ENCODE measurements at regions not wholly inside any gene's neighbourhood (a gene's known extent, or its start where the extent isn't known, plus 50 kb on each side); places are given as distances from the start of the nearest gene placed in this dataset.

DNA sequence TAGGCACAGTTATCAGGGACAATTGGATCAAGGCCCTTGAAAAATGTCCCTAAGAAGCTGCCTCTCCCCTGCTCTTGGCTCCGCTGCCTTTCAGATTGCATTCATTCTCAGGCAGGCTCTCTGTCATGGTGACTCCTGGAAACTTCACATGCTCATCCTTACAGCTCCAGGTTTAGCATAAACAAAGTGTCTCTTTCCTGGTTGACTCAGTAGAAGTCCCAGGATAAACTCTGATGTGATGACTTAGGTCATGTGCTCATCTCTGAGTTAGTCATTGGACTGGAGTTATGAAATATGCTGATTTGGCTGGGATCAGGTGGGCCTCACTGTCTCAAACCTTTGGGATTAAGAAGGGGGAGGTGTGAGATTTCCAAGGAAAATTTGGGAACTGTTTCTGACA, 243.8 kb downstream of the ZNF621 start:
- 96 to 100% (median 97%) methylated on average over 1 of the region's 1 CpG for WGBS, 3 donors
- peak in 1 of 2 donors; percentile 38 for DNase-seq
- no peak for FAIRE-seq
- Histone ChIP-seq H3K36me3 (ENCODE audit: control insufficient read depth in 3 of 3, insufficient read depth in 2 of 3, low read depth in 1 of 3, low read length in 3 of 3) (no peaks in the 10 kb centered on the region), H3K4me1 (ENCODE audit: control insufficient read depth in 3 of 3, insufficient read depth in 2 of 3, low read depth in 1 of 3, low read length in 2 of 3) (peaks cover 0 to 6% (median 4%) of the 10 kb centered on the region in 3 donors), H3K9me3 (ENCODE audit: control insufficient read depth in 2 of 2, insufficient read depth in 1 of 2, low read depth in 1 of 2, low read length in 1 of 2) (peaks cover 0 to 3% of the 10 kb centered on the region in 2 donors), H3K27me3 (ENCODE audit: control insufficient read depth in 3 of 3, insufficient read depth in 3 of 3, low read length in 3 of 3) (no peaks in the 10 kb centered on the region), H3K27ac (ENCODE audit: low read depth in 1 of 3, low read length in 2 of 3) (no peak overlapping the region), H3K4me3 (ENCODE audit: low read depth in 1 of 3, low read length in 3 of 3) (no peak overlapping the region)

DNA sequence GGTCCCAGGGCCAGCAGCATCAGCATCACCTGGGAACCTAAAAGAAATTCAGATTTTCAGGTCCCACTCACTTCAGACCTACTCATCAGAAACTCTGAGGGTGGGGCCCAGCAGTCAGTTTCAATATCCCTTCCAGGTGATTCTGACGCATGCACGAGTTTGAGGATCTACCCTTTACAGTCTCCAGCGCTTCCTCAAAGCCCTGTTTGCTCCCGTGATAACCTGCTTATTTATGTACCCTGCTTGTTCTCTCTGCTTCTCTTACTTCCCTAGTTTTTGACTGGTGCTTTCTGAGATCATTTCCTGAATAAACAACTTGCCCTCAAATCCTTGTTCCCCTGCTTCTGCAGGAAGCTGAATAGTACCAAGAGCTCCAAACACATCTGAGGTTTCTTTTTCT, 245.3 kb downstream of the ZNF621 start:
- FAIRE-seq (no peak), DNase-seq (peak in 1 of 2 donors; percentile 22)
- peak overlapping the region in 1 of 3 donors; percentile 11 for H3K27ac ChIP-seq (ENCODE audit: low read depth in 1 of 3, low read length in 2 of 3)

DNA sequence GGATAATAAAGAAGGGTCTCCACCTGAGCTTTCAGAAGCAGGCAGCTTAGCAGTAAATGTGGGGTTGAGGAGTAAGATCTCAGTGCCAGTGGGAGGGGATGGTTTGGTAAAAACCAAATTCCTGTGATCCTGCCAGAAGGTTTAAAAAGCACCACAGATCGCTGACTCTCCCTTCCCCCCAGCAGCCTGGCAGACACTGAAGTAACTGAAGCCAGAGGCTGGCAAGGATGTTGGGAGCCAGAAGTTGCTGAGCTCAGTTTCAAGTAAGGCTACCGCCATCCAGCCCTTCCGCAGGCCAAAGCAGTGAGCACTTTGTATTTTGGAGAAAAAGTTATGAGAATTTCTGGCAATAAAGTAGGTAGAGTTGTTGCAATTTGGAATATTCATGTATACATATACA, 246.4 kb downstream of the ZNF621 start:
- no peak for DNase-seq
- Histone ChIP-seq H3K27me3 (ENCODE audit: control insufficient read depth in 3 of 3, insufficient read depth in 3 of 3, low read length in 3 of 3) (no peaks in the 10 kb centered on the region), H3K4me1 (ENCODE audit: control insufficient read depth in 3 of 3, insufficient read depth in 2 of 3, low read depth in 1 of 3, low read length in 2 of 3) (peaks cover 0 to 4% (median under 1%) of the 10 kb centered on the region in 3 donors), H3K9me3 (ENCODE audit: control insufficient read depth in 2 of 2, insufficient read depth in 1 of 2, low read depth in 1 of 2, low read length in 1 of 2) (no peaks in the 10 kb centered on the region), H3K27ac (ENCODE audit: low read depth in 1 of 3, low read length in 2 of 3) (peak overlapping the region in 1 of 3 donors; percentile 1), H3K4me3 (ENCODE audit: low read depth in 1 of 3, low read length in 3 of 3) (no peak overlapping the region), H3K36me3 (ENCODE audit: control insufficient read depth in 3 of 3, insufficient read depth in 2 of 3, low read depth in 1 of 3, low read length in 3 of 3) (no peaks in the 10 kb centered on the region)
- WGBS, 3 donors: 87 to 97% (median 90%) methylated on average over 3 of the region's 3 CpGs
- FAIRE-seq: no peak

More for the DNA sequence above, 245.3 kb downstream of the ZNF621 start:
- no peak overlapping the region for H3K4me3 ChIP-seq (ENCODE audit: low read depth in 1 of 3, low read length in 3 of 3)
- WGBS, 3 donors: 13 to 41% (median 37%) methylated on average over 4 of the region's 4 CpGs
- H3K36me3 ChIP-seq (ENCODE audit: control insufficient read depth in 3 of 3, insufficient read depth in 2 of 3, low read depth in 1 of 3, low read length in 3 of 3): no peaks in the 10 kb centered on the region
- H3K9me3 ChIP-seq (ENCODE audit: control insufficient read depth in 2 of 2, insufficient read depth in 1 of 2, low read depth in 1 of 2, low read length in 1 of 2): no peaks in the 10 kb centered on the region
- H3K27me3 ChIP-seq (ENCODE audit: control insufficient read depth in 3 of 3, insufficient read depth in 3 of 3, low read length in 3 of 3): no peaks in the 10 kb centered on the region
- H3K4me1 ChIP-seq (ENCODE audit: control insufficient read depth in 3 of 3, insufficient read depth in 2 of 3, low read depth in 1 of 3, low read length in 2 of 3): peaks cover 0 to 6% (median 4%) of the 10 kb centered on the region in 3 donors

DNA sequence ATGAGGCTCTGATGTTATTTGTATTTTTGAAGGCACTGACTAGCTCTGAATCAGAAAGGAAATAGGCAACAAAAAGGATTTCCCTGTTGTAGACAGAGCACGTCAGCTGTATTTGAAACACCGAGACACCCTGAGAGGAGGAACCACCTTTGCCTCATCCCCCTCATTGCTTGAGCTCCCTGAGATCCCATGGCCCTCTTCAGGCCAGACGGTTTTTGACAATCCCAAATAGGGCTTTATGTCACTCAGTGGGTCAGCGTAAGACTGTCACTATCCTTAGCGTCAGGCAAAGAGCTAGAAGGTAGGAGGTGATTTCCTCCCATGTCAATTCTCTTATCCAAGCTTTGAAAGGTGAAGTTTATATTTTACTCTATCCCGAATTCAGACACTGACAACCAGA, 254.3 kb downstream of the ZNF621 start:
- Histone ChIP-seq H3K36me3 (ENCODE audit: control insufficient read depth in 3 of 3, insufficient read depth in 2 of 3, low read depth in 1 of 3, low read length in 3 of 3) (no peaks in the 10 kb centered on the region), H3K27me3 (ENCODE audit: control insufficient read depth in 3 of 3, insufficient read depth in 3 of 3, low read length in 3 of 3) (no peaks in the 10 kb centered on the region), H3K9me3 (ENCODE audit: control insufficient read depth in 2 of 2, insufficient read depth in 1 of 2, low read depth in 1 of 2, low read length in 1 of 2) (no peaks in the 10 kb centered on the region), H3K4me3 (ENCODE audit: low read depth in 1 of 3, low read length in 3 of 3) (no peak overlapping the region), H3K4me1 (ENCODE audit: control insufficient read depth in 3 of 3, insufficient read depth in 2 of 3, low read depth in 1 of 3, low read length in 2 of 3) (peaks cover 0 to 6% (median 0%) of the 10 kb centered on the region in 3 donors), H3K27ac (ENCODE audit: low read depth in 1 of 3, low read length in 2 of 3) (no peak overlapping the region)
- FAIRE-seq: no peak
- WGBS, 3 donors: 91 to 94% (median 93%) methylated on average over 6 of the region's 6 CpGs
- DNase-seq: no peak

DNA sequence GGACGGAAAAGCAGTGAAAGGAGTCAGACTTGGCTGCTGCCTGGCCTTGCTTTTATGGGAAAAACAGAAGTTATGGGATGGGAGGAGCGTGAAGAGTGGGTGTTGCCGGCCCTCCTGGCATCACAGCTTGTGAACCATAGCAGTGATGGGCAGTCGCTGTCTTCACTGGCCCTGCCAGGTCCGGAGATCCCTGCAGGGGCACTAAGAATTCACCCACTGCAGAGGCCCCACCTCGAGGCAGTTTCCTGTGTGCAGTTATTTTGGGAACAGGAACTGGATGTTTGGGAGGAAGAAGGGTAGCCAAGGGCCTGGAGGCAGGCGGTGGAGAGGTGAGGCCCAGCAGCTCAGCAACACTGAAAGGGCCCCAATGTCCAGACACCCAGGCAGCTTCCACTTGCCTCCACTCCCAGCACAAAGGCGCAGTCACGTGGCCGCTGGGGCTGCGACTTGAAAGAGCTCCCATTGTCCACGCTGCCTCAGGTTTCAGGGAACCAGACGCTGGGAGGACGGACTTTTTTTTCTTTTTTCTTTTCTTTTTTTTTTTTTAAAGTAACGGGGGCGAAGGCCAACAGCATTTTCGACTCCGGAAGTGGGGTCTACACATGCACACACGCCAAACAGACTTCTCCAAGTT, 255.6 kb downstream of the ZNF621 start:
- no peaks in the 10 kb centered on the region for H3K36me3 ChIP-seq (ENCODE audit: control insufficient read depth in 3 of 3, insufficient read depth in 2 of 3, low read depth in 1 of 3, low read length in 3 of 3)
- no peak overlapping the region for H3K4me3 ChIP-seq (ENCODE audit: low read depth in 1 of 3, low read length in 3 of 3)
- peak overlapping the region in 2 of 3 donors; percentile 36 to 82 for H3K27ac ChIP-seq (ENCODE audit: low read depth in 1 of 3, low read length in 2 of 3)
- H3K27me3 ChIP-seq (ENCODE audit: control insufficient read depth in 3 of 3, insufficient read depth in 3 of 3, low read length in 3 of 3): no peaks in the 10 kb centered on the region
- peak in 1 of 2 donors; percentile 54 for DNase-seq
- FAIRE-seq: no peak
- WGBS, 3 donors: 41 to 76% (median 60%) methylated on average over 19 of the region's 19 CpGs
- H3K4me1 ChIP-seq (ENCODE audit: control insufficient read depth in 3 of 3, insufficient read depth in 2 of 3, low read depth in 1 of 3, low read length in 2 of 3): peaks cover 0 to 6% (median 0%) of the 10 kb centered on the region in 3 donors
- no peaks in the 10 kb centered on the region for H3K9me3 ChIP-seq (ENCODE audit: control insufficient read depth in 2 of 2, insufficient read depth in 1 of 2, low read depth in 1 of 2, low read length in 1 of 2)

DNA sequence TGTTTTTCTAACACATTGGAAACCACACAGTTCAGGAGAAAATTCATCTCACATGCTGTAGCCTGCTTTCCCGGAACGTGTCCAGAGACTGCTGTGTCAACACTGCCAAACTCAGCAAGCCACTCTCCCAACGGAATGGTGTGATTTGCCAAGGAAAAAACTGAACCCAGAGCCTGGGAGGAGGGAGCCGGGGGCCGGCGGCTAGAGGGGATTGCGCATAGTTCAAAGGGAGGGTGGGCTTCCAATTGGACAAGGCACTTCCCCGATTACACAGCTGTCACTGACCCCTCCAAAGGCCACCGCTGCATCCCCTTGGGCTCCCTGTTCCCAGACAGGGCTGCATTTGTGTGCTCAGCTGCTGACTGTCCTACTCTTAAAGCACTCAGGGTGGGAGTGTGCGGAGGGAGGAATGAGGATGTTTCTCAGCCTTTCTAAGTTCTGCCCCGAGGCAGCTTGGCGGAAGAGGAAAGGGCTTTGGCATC, 256.2 kb downstream of the ZNF621 start:
- 58 to 89% (median 76%) methylated on average over 12 of the region's 12 CpGs for WGBS, 3 donors
- H3K36me3 ChIP-seq (ENCODE audit: control insufficient read depth in 3 of 3, insufficient read depth in 2 of 3, low read depth in 1 of 3, low read length in 3 of 3): no peaks in the 10 kb centered on the region
- H3K9me3 ChIP-seq (ENCODE audit: control insufficient read depth in 2 of 2, insufficient read depth in 1 of 2, low read depth in 1 of 2, low read length in 1 of 2): no peaks in the 10 kb centered on the region
- H3K4me3 ChIP-seq (ENCODE audit: low read depth in 1 of 3, low read length in 3 of 3): no peak overlapping the region
- no peaks in the 10 kb centered on the region for H3K27me3 ChIP-seq (ENCODE audit: control insufficient read depth in 3 of 3, insufficient read depth in 3 of 3, low read length in 3 of 3)
- H3K4me1 ChIP-seq (ENCODE audit: control insufficient read depth in 3 of 3, insufficient read depth in 2 of 3, low read depth in 1 of 3, low read length in 2 of 3): peaks cover 0 to 6% (median 0%) of the 10 kb centered on the region in 3 donors
- H3K27ac ChIP-seq (ENCODE audit: low read depth in 1 of 3, low read length in 2 of 3): peak overlapping the region in 1 of 3 donors; percentile 82
- no peak for FAIRE-seq
- DNase-seq: no peak

DNA sequence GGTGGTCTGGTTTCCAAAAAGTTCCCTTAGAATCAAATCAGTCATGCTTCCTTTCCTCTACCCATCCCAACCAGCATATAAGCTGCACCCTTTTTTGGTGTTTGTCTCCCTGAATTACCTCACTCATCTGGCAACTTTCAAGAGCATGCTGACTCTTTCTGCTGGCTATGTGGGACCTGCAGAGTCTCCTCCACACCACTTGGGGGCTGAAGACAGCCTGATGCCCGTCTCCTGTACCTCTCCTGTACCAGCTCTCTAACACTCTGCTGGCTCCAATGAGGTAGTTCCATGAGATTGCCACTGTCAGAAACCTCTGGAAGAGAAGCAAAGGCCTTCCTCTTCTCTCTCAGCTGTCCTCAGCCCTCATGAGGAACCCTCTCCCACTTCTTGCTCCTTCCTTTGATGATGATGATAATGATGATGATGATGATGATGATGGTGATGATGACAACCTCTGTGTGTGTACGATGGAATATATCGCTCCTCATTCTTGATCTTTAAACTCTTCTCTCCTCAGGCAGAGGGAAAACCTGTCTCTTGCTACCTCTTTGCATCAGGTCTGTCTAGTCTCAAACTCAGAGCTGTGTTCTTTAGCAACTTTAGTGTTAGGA, 257.5 kb downstream of the ZNF621 start:
- no peak for FAIRE-seq
- WGBS, 3 donors: 90 to 94% (median 90%) methylated on average over 3 of the region's 3 CpGs
- H3K4me3 ChIP-seq (ENCODE audit: low read depth in 1 of 3, low read length in 3 of 3): no peak overlapping the region

DNA sequence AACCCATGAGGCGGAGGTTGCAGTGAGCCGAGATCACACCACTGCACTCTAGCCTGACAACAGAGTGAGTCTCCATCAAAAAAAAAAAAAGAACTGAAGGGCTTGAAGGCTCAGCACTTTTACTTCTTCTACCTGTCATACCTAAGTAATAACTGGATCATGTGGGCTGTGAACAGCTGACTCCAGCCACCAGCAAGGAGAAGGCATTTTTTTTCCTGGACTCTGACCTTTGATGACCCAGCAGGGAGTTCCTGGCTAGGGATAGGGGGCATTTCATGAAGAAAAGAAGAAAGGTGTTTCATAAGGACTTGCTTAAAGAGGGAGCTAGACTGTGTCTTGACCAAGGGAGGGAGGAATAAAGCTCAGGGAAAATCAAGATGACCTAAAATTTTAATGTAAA, 266.0 kb downstream of the ZNF621 start:
- peak overlapping the region in 1 of 3 donors; percentile 59 for H3K27ac ChIP-seq (ENCODE audit: low read depth in 1 of 3, low read length in 2 of 3)
- FAIRE-seq (no peak), DNase-seq (peak in 1 of 2 donors; percentile 78)
- H3K27me3 ChIP-seq (ENCODE audit: control insufficient read depth in 3 of 3, insufficient read depth in 3 of 3, low read length in 3 of 3): no peaks in the 10 kb centered on the region
- peaks cover 0 to 26% of the 10 kb centered on the region in 2 donors for H3K9me3 ChIP-seq (ENCODE audit: control insufficient read depth in 2 of 2, insufficient read depth in 1 of 2, low read depth in 1 of 2, low read length in 1 of 2)
- no peaks in the 10 kb centered on the region for H3K4me1 ChIP-seq (ENCODE audit: control insufficient read depth in 3 of 3, insufficient read depth in 2 of 3, low read depth in 1 of 3, low read length in 2 of 3)
- 95 to 100% (median 100%) methylated on average over 2 of the region's 2 CpGs for WGBS, 3 donors
- no peaks in the 10 kb centered on the region for H3K36me3 ChIP-seq (ENCODE audit: control insufficient read depth in 3 of 3, insufficient read depth in 2 of 3, low read depth in 1 of 3, low read length in 3 of 3)
- H3K4me3 ChIP-seq (ENCODE audit: low read depth in 1 of 3, low read length in 3 of 3): no peak overlapping the region

More for the DNA sequence above, 257.5 kb downstream of the ZNF621 start:
- H3K9me3 ChIP-seq (ENCODE audit: control insufficient read depth in 2 of 2, insufficient read depth in 1 of 2, low read depth in 1 of 2, low read length in 1 of 2): peaks cover 0 to 7% of the 10 kb centered on the region in 2 donors
- peaks cover 0 to 6% (median 0%) of the 10 kb centered on the region in 3 donors for H3K4me1 ChIP-seq (ENCODE audit: control insufficient read depth in 3 of 3, insufficient read depth in 2 of 3, low read depth in 1 of 3, low read length in 2 of 3)
- H3K36me3 ChIP-seq (ENCODE audit: control insufficient read depth in 3 of 3, insufficient read depth in 2 of 3, low read depth in 1 of 3, low read length in 3 of 3): no peaks in the 10 kb centered on the region
- no peaks in the 10 kb centered on the region for H3K27me3 ChIP-seq (ENCODE audit: control insufficient read depth in 3 of 3, insufficient read depth in 3 of 3, low read length in 3 of 3)
- no peak for DNase-seq
- H3K27ac ChIP-seq (ENCODE audit: low read depth in 1 of 3, low read length in 2 of 3): no peak overlapping the region
